ENCODE measurements at regions not wholly inside any gene's neighbourhood (a gene's known extent, or its start where the extent isn't known, plus 50 kb on each side); places are given as distances from the start of the nearest gene placed in this dataset.

DNA sequence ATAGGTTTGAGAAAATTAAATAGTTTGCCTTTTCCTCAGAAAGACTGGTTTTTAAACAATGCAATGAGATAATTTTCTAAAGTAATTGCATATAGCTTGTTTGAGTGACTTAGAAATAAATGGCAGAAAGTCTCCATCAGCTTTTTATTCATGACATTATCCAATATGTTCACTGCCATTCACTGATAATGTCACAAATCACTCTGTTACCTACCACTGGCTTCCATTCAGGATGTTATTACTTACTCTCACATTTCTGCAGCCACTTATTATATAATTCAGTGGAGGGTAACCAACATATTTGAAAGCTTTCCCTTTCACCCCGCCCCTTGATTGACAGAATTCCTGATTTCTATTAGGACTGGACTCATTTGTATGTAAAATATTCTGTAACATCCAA lies 1583.5 kb downstream of the PCDH18 start:
- DNase-seq (no peak), ATAC-seq (ENCODE audit: low FRiP score in 2 of 2) (no peak)
- Histone ChIP-seq H3K4me1 (no peaks in the 10 kb centered on the region), H3K9me3 (no peaks in the 10 kb centered on the region), H3K27ac (no peak overlapping the region), H3K36me3 (no peaks in the 10 kb centered on the region), H3K4me3 (no peak overlapping the region), H3K27me3 (no peaks in the 10 kb centered on the region)
- TF ChIP-seq POLR2A (IDR thresholded peaks at IDR 0.05) (no peak), POLR2AphosphoS5 (IDR thresholded peaks at IDR 0.05) (no peak), EP300 (IDR thresholded peaks at IDR 0.05) (no peak)
- TF ChIP-seq, protein P1, sequence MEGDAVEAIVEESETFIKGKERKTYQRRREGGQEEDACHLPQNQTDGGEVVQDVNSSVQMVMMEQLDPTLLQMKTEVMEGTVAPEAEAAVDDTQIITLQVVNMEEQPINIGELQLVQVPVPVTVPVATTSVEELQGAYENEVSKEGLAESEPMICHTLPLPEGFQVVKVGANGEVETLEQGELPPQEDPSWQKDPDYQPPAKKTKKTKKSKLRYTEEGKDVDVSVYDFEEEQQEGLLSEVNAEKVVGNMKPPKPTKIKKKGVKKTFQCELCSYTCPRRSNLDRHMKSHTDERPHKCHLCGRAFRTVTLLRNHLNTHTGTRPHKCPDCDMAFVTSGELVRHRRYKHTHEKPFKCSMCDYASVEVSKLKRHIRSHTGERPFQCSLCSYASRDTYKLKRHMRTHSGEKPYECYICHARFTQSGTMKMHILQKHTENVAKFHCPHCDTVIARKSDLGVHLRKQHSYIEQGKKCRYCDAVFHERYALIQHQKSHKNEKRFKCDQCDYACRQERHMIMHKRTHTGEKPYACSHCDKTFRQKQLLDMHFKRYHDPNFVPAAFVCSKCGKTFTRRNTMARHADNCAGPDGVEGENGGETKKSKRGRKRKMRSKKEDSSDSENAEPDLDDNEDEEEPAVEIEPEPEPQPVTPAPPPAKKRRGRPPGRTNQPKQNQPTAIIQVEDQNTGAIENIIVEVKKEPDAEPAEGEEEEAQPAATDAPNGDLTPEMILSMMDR (IDR thresholded peaks at IDR 0.05) = no peak
- 75 to 84% methylated on average over 1 of the region's 1 CpG for WGBS, 2 donors

DNA sequence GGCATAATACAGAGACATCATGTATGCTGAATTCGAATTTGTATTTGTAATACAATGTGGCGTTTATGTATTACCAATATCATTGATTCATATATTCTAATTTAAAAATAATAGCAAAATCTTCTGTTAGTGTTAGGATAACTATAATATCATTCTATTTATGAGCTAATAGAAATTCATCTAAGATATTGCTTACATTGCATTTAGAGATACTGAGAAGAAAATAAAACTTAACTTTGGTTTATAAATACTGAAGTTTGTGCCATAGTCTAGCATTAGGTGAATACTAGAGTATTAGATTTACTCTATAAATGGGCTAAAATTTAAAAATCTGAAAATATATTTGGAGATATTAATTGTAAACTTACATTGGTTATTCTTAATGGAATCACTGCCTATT lies 1590.6 kb downstream of the PCDH18 start:
- Histone ChIP-seq H3K27me3 (no peaks in the 10 kb centered on the region), H3K4me3 (no peak overlapping the region), H3K4me1 (no peaks in the 10 kb centered on the region), H3K36me3 (no peaks in the 10 kb centered on the region), H3K9me3 (no peaks in the 10 kb centered on the region), H3K27ac (no peak overlapping the region)
- DNase-seq (no peak), ATAC-seq (ENCODE audit: low FRiP score in 2 of 2) (no peak)
- WGBS, 2 donors = 80 to 85% methylated on average over 2 of the region's 2 CpGs
- no peak for TF ChIP-seq EP300 (IDR thresholded peaks at IDR 0.05)
- no peak for TF ChIP-seq POLR2A (IDR thresholded peaks at IDR 0.05)
- TF ChIP-seq POLR2AphosphoS5 (IDR thresholded peaks at IDR 0.05) = no peak
- TF ChIP-seq, protein P1 (IDR thresholded peaks at IDR 0.05) = no peak

DNA sequence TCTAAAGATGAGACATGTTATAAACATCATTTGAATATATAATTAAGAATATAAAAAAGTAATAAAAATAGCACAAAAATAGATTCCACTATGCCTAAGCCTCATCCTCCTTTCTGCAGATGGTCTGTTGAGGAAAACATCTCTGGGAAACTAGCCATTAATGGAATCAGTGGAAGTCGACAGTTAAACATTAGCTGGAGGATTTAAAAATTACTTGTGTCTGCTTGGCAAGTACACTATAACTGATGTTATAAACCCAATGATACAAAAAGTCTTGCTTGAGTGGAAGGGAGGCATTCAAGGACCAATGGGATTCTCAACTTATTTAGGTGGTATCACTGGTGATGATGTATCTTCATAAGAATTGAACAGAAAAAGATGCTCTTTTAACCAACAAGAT lies 1598.3 kb downstream of the PCDH18 start:
- WGBS, 2 donors = 69 to 74% methylated on average over 1 of the region's 1 CpG
- TF ChIP-seq EP300 (IDR thresholded peaks at IDR 0.05) = no peak
- TF ChIP-seq POLR2AphosphoS5 (IDR thresholded peaks at IDR 0.05) = no peak
- TF ChIP-seq, protein P1 (IDR thresholded peaks at IDR 0.05) = no peak
- Histone ChIP-seq H3K4me1 (no peaks in the 10 kb centered on the region), H3K9me3 (peaks cover 0 to 7% (median 0%) of the 10 kb centered on the region in 4 donors), H3K27me3 (no peaks in the 10 kb centered on the region), H3K27ac (no peak overlapping the region), H3K4me3 (no peak overlapping the region), H3K36me3 (no peaks in the 10 kb centered on the region)
- DNase-seq (no peak), ATAC-seq (ENCODE audit: low FRiP score in 2 of 2) (no peak)

DNA sequence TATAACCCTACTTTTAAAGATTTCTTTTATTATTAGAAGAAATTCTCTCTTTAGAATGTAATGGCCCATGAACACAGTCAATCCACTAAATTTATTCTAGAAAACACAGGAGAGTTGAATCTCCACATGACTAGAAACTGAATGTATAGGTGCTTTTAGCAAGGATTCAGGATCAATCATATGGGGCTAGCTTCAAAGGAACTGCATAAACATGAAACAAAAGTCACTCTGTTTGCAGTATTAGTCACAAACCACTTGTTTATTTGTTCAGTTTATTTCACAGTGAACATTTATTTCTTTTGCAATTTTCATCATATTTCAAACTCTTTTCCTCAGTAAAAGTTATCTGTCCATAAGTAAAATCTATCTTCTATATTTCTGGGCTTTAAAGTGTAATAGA lies 1604.6 kb downstream of the PCDH18 start:
- Histone ChIP-seq H3K27ac (no peak overlapping the region), H3K4me1 (no peaks in the 10 kb centered on the region), H3K36me3 (no peaks in the 10 kb centered on the region), H3K4me3 (no peak overlapping the region), H3K9me3 (peaks cover 0 to 7% (median 0%) of the 10 kb centered on the region in 4 donors), H3K27me3 (no peaks in the 10 kb centered on the region)
- no peak for DNase-seq
- TF ChIP-seq, protein P1 (IDR thresholded peaks at IDR 0.05) = no peak
- no peak for TF ChIP-seq POLR2A (IDR thresholded peaks at IDR 0.05)
- TF ChIP-seq POLR2AphosphoS5 (IDR thresholded peaks at IDR 0.05) = no peak
- no peak for TF ChIP-seq EP300 (IDR thresholded peaks at IDR 0.05)
- ATAC-seq (ENCODE audit: low FRiP score in 2 of 2) = no peak

DNA sequence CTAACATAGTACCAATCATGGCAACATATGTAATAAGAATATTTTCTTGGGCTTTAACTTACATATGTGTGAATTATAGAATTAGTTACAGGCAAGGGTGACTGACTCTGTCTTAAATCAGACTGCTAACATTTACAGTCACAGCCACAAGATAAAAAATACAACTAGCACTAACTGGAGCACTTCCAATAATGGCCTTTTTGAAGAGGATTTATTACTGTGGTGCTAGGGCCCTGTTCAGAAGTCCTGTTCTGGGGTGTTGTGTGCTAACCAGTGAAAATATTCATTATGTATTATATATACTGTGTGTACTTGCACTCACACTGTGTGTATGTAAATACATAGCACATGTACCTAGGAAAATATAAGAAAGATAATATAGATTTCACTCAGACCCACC lies 1611.2 kb downstream of the PCDH18 start:
- ATAC-seq (ENCODE audit: low FRiP score in 2 of 2) = no peak
- no peak for DNase-seq
- H3K4me3 ChIP-seq = no peak overlapping the region
- H3K27ac ChIP-seq = no peak overlapping the region
- TF ChIP-seq POLR2AphosphoS5 (IDR thresholded peaks at IDR 0.05) = no peak
- TF ChIP-seq, protein P1 (IDR thresholded peaks at IDR 0.05) = no peak
- no peak for TF ChIP-seq EP300 (IDR thresholded peaks at IDR 0.05)
- no peak for TF ChIP-seq POLR2A (IDR thresholded peaks at IDR 0.05)
- H3K36me3 ChIP-seq = no peaks in the 10 kb centered on the region
- no peaks in the 10 kb centered on the region for H3K4me1 ChIP-seq
- no peaks in the 10 kb centered on the region for H3K9me3 ChIP-seq
- no peaks in the 10 kb centered on the region for H3K27me3 ChIP-seq
